ENCODE measurements at regions not wholly inside any gene's neighbourhood (a gene's known extent, or its start where the extent isn't known, plus 50 kb on each side); places are given as distances from the start of the nearest gene placed in this dataset.
A peak's percentile ranks its signal among the peaks of the same experiment; 100 is the strongest.
"Not testable (repeated sequence)": the region's sequence is repeated elsewhere in the genome, so short reads cannot be mapped to it uniquely, and the experiment has no call there.

GRCh38 chr12:97005174-97005573 lies 98.1 kb downstream of the NEDD1 start:
- no peak for DNase-seq

- DNase-seq, result no peak
Measured at GRCh38 chr12:97005646-97006045, 98.6 kb downstream of the NEDD1 start.

- no peak for DNase-seq
Measured at GRCh38 chr12:97006585-97006984, 99.5 kb downstream of the NEDD1 start.

GRCh38 chr12:97016163-97016562 lies 109.1 kb downstream of the NEDD1 start:
- DNase-seq, result no peak

GRCh38 chr12:97017213-97017612 lies 110.2 kb downstream of the NEDD1 start:
- no peak for DNase-seq

- DNase-seq, result peak; percentile 14
Measured at GRCh38 chr12:97022536-97023230, 115.6 kb downstream of the NEDD1 start.

- no peak for DNase-seq
Measured at GRCh38 chr12:97024393-97024792, 117.3 kb downstream of the NEDD1 start.

- no peak for DNase-seq
Measured at GRCh38 chr12:97026901-97027300, 119.8 kb downstream of the NEDD1 start.

- no peak for DNase-seq
Measured at GRCh38 chr12:97027482-97027881, 120.4 kb downstream of the NEDD1 start.

GRCh38 chr12:97038131-97038530 lies 131.1 kb downstream of the NEDD1 start:
- no peak for DNase-seq

- DNase-seq, result no peak
Measured at GRCh38 chr12:97038834-97039233, 131.8 kb downstream of the NEDD1 start.

- no peak for DNase-seq
Measured at GRCh38 chr12:97046901-97047300, 139.8 kb downstream of the NEDD1 start.

- DNase-seq, result peak; percentile 62
Measured at GRCh38 chr12:97047361-97047760, 140.3 kb downstream of the NEDD1 start.

GRCh38 chr12:97048421-97049035 lies 141.5 kb downstream of the NEDD1 start:
- no peak for DNase-seq

- DNase-seq, result no peak
Measured at GRCh38 chr12:97050509-97050908, 143.5 kb downstream of the NEDD1 start.

- DNase-seq, result no peak
Measured at GRCh38 chr12:97051341-97051740, 144.3 kb downstream of the NEDD1 start.

- no peak for DNase-seq
Measured at GRCh38 chr12:97061171-97061570, 154.1 kb downstream of the NEDD1 start.

GRCh38 chr12:97063292-97063935 lies 156.4 kb downstream of the NEDD1 start:
- no peak for DNase-seq

- peak; percentile 33 for DNase-seq
Measured at GRCh38 chr12:97075161-97075933, 168.3 kb downstream of the NEDD1 start.

- no peak for DNase-seq
Measured at GRCh38 chr12:97075934-97076630, 169.0 kb downstream of the NEDD1 start.

- not testable (repeated sequence) for DNase-seq
Measured at GRCh38 chr12:97076912-97077311, 169.9 kb downstream of the NEDD1 start.

GRCh38 chr12:97082029-97082428 lies 175.0 kb downstream of the NEDD1 start:
- DNase-seq, result no peak

- no peak for DNase-seq
Measured at GRCh38 chr12:97093187-97093683, 186.2 kb downstream of the NEDD1 start.

Data from NCI-H2227 treated with DMSO at 0.1 percent for 48 hours (cell line).